ENCODE measurements at regions not wholly inside any gene's neighbourhood (a gene's known extent, or its start where the extent isn't known, plus 50 kb on each side); places are given as distances from the start of the nearest gene placed in this dataset.

DNA sequence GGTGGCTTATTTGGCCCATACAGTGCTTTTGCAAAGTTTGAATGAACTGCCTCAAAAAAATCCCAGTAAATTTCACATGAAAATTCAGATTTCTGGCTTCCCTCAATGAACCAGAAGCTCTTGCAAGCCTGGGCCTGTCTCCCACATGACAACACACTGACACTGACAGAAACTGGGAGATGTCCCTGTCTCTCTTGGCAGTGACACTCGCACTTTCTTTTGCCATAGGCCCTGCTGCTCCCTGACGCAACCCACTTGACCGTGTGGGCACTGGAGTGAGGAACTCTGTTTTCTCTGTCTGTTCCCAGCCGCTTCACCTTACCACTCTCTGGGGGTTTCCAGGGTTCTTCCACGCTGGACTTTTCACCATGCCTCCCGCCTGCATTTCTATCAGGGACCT, 524.5 kb downstream of the SHQ1 start:
- no peaks in the 10 kb centered on the region for H3K9me3 ChIP-seq (ENCODE audit: control insufficient read depth, low read depth, low read length)
- H3K4me3 Mint-ChIP-seq = no peak overlapping the region

More for the DNA sequence above, 524.5 kb downstream of the SHQ1 start:
- Histone ChIP-seq H3T11ph (ENCODE audit: low read length) (no peak overlapping the region), H3K4ac (ENCODE audit: low read depth, low read length) (no peak overlapping the region), H2BK15ac (ENCODE audit: low read depth, low read length) (no peak overlapping the region), H3K27ac (ENCODE audit: insufficient read length, low read depth, low read length) (no peak overlapping the region), H4K20me1 (ENCODE audit: control insufficient read depth, insufficient read depth, insufficient read length) (no peaks in the 10 kb centered on the region), H3K9ac (ENCODE audit: extremely low read depth, insufficient read length, low read length) (no peak overlapping the region), H2BK20ac (ENCODE audit: low read depth, low read length, poor library complexity, severe bottlenecking) (no peak overlapping the region), H3K79me2 (ENCODE audit: insufficient read depth, low read length) (no peaks in the 10 kb centered on the region), H3K18ac (ENCODE audit: insufficient read length, low read depth, low read length) (no peak overlapping the region), H3K56ac (ENCODE audit: insufficient read length, low read depth, low read length) (no peak overlapping the region), H4K8ac (replicated peaks; ENCODE audit: insufficient read length, low read depth, low read length) (no peak overlapping the region), H3K23ac (ENCODE audit: insufficient read length, low read depth, low read length) (no peak overlapping the region), H3K14ac (ENCODE audit: insufficient read depth, low read length) (no peak overlapping the region; the same call in 1 of the 2 replicates), H3K4me2 (ENCODE audit: insufficient read depth, insufficient read length, low read length) (no peak overlapping the region), H3K27me3 (ENCODE audit: insufficient read depth, low read length) (no peaks in the 10 kb centered on the region), H4K91ac (ENCODE audit: insufficient read length, low read depth, low read length) (no peak overlapping the region), H3K79me1 (ENCODE audit: insufficient read depth, low read depth, low read length, poor library complexity, severe bottlenecking) (no peaks in the 10 kb centered on the region), H2AFZ (ENCODE audit: low read length) (no peak overlapping the region), H2BK12ac (ENCODE audit: insufficient read length, low read depth, low read length) (no peak overlapping the region), H4K5ac (ENCODE audit: insufficient read length, low read depth, low read length) (no peak overlapping the region), H2BK5ac (ENCODE audit: insufficient read length, low read length) (no peak overlapping the region), H2AK5ac (ENCODE audit: insufficient read length, low read length) (no peak overlapping the region), H3K23me2 (ENCODE audit: insufficient read length, low read depth, low read length, poor library complexity, severe bottlenecking) (no peaks in the 10 kb centered on the region), H3K4me1 (ENCODE audit: insufficient read depth, low read length) (no peaks in the 10 kb centered on the region; the same call in 1 of the 2 replicates), H2BK120ac (ENCODE audit: low read depth, low read length, poor library complexity, severe bottlenecking) (no peak overlapping the region)
- H3K27me3 Mint-ChIP-seq (ENCODE audit: low read depth) = no peaks in the 10 kb centered on the region
- no peaks in the 10 kb centered on the region for H3K36me3 Mint-ChIP-seq (ENCODE audit: insufficient read depth in 1 of 3, low read depth in 3 of 3)
- no peak for DNase-seq
- no peaks in the 10 kb centered on the region for H3K9me3 Mint-ChIP-seq
- TF ChIP-seq, protein P1, sequence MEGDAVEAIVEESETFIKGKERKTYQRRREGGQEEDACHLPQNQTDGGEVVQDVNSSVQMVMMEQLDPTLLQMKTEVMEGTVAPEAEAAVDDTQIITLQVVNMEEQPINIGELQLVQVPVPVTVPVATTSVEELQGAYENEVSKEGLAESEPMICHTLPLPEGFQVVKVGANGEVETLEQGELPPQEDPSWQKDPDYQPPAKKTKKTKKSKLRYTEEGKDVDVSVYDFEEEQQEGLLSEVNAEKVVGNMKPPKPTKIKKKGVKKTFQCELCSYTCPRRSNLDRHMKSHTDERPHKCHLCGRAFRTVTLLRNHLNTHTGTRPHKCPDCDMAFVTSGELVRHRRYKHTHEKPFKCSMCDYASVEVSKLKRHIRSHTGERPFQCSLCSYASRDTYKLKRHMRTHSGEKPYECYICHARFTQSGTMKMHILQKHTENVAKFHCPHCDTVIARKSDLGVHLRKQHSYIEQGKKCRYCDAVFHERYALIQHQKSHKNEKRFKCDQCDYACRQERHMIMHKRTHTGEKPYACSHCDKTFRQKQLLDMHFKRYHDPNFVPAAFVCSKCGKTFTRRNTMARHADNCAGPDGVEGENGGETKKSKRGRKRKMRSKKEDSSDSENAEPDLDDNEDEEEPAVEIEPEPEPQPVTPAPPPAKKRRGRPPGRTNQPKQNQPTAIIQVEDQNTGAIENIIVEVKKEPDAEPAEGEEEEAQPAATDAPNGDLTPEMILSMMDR (conservative IDR thresholded peaks at IDR 0.05) = no peak
- WGBS (ENCODE audit: extremely low coverage, insufficient read length, low lambda C conversion rate) = no CpG with 5 or more reads among the region's 6 CpGs
- H3K4me1 Mint-ChIP-seq = peaks cover 5 to 10% of the 10 kb centered on the region in 2 experiments
- no peak overlapping the region for H3K27ac Mint-ChIP-seq

Measured in H9 (cell line).